ENCODE measurements at regions not wholly inside any gene's neighbourhood (a gene's known extent, or its start where the extent isn't known, plus 50 kb on each side); places are given as distances from the start of the nearest gene placed in this dataset.

DNA sequence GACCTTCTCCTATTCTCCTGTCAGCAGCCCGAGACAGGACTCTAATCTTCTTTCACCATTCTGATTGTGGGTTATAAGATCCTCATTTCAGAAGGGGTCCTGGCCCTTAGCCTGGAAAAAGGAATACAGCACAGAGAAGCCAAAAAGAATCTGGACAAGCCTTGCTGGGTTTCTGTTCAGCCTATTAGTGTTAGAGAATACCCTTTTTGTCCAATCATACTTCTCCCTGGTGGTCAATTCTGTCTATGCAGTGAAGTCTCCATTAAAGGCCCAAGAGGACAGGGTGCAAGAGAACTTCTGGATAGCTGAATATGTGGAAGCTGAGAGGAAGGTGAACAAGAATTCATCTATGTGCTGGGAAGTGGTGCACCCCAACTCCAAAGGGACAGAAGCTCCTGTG is 105.7 kb upstream of the AGA start:
- BruUV-seq (replicated peaks): no TSS peak
- WGBS (ENCODE audit: low lambda C conversion rate): 0% methylated on average over 1 of the region's 1 CpG
- no peaks in the 10 kb centered on the region for H3K4me1 ChIP-seq (ENCODE audit: insufficient read depth, low read length)
- H3K27me3 ChIP-seq (ENCODE audit: control insufficient read depth in 1 of 2, insufficient read depth in 2 of 2, low read length in 2 of 2): no peaks in the 10 kb centered on the region
- in situ Hi-C loops (cut with HindIII; ENCODE audit: extremely low pct_ligation_motif_present, low pct_unique_long_range_greater_than_20kb) (no loop called here), intact Hi-C loops (cut with micrococcal nuclease; ENCODE audit: unreplicated experiment) (no loop called here)
- H3K27ac ChIP-seq (ENCODE audit: extremely low read length, insufficient read depth, low read length): no peak overlapping the region
- no peak for ATAC-seq
- CTCF ChIA-PET (ENCODE audit: low intra/inter-chr PET ratio, low total read pairs): no interaction called here
- no peaks in the 10 kb centered on the region for H4K20me1 ChIP-seq (ENCODE audit: insufficient read depth, low read length)
- FAIRE-seq: no peak
- DNase-seq (ENCODE audit: low spot score): no peak
- H3K79me2 ChIP-seq (ENCODE audit: insufficient read depth, low read length): no peaks in the 10 kb centered on the region
- no peak overlapping the region for H3K9ac ChIP-seq (ENCODE audit: insufficient read depth, low read depth, low read length)
- no peaks in the 10 kb centered on the region for H3K36me3 ChIP-seq (replicated peaks in 1 of 2; ENCODE audit: control insufficient read depth in 1 of 2, insufficient read depth in 2 of 2, low read length in 2 of 2)
- no peak overlapping the region for H3K4me3 ChIP-seq (replicated peaks in 1 of 3; ENCODE audit: insufficient read depth in 1 of 3, low read depth in 2 of 3, low read length in 3 of 3)
- no peak overlapping the region for H3K4me2 ChIP-seq (ENCODE audit: low read depth, low read length)
- POLR2A ChIA-PET: no interaction called here
- no peaks in the 10 kb centered on the region for H3K9me3 ChIP-seq (ENCODE audit: low read length)
- TF ChIP-seq SAP130 (CRISPR knock-in tag; IDR thresholded peaks at IDR 0.05; ENCODE audit: low read depth): no peak
- TF ChIP-seq, protein P1, sequence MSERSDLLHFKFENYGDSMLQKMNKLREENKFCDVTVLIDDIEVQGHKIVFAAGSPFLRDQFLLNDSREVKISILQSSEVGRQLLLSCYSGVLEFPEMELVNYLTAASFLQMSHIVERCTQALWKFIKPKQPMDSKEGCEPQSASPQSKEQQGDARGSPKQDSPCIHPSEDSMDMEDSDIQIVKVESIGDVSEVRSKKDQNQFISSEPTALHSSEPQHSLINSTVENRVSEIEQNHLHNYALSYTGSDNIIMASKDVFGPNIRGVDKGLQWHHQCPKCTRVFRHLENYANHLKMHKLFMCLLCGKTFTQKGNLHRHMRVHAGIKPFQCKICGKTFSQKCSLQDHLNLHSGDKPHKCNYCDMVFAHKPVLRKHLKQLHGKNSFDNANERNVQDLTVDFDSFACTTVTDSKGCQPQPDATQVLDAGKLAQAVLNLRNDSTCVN (CRISPR knock-in tag; IDR thresholded peaks at IDR 0.05; ENCODE audit: borderline replicate concordance): no peak
- TF ChIP-seq CAMTA2 (CRISPR knock-in tag; IDR thresholded peaks at IDR 0.05; ENCODE audit: borderline replicate concordance): no peak
- TF ChIP-seq MIXL1 (CRISPR knock-in tag; IDR thresholded peaks at IDR 0.05): no peak
- TF ChIP-seq, protein P2, sequence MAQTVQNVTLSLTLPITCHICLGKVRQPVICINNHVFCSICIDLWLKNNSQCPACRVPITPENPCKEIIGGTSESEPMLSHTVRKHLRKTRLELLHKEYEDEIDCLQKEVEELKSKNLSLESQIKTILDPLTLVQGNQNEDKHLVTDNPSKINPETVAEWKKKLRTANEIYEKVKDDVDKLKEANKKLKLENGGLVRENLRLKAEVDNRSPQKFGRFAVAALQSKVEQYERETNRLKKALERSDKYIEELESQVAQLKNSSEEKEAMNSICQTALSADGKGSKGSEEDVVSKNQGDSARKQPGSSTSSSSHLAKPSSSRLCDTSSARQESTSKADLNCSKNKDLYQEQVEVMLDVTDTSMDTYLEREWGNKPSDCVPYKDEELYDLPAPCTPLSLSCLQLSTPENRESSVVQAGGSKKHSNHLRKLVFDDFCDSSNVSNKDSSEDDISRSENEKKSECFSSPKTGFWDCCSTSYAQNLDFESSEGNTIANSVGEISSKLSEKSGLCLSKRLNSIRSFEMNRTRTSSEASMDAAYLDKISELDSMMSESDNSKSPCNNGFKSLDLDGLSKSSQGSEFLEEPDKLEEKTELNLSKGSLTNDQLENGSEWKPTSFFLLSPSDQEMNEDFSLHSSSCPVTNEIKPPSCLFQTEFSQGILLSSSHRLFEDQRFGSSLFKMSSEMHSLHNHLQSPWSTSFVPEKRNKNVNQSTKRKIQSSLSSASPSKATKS (CRISPR knock-in tag; IDR thresholded peaks at IDR 0.05): no peak
- no peak for TF ChIP-seq ZMYM3 (CRISPR knock-in tag; IDR thresholded peaks at IDR 0.05)
- TF ChIP-seq, protein P3, sequence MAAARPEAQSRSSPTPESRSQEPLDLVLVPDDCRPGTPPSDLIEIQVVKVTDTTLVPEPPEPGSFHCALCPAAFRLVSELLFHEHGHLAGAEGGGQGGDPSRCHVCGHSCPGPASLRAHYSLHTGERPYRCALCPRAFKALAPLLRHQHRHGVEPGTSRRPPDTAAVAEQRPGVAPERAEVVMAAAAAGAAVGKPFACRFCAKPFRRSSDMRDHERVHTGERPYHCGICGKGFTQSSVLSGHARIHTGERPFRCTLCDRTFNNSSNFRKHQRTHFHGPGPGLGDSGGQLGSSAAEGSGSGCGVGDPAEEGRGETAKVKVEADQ (CRISPR knock-in tag; IDR thresholded peaks at IDR 0.05; ENCODE audit: borderline replicate concordance): no peak
- TF ChIP-seq, protein P4, sequence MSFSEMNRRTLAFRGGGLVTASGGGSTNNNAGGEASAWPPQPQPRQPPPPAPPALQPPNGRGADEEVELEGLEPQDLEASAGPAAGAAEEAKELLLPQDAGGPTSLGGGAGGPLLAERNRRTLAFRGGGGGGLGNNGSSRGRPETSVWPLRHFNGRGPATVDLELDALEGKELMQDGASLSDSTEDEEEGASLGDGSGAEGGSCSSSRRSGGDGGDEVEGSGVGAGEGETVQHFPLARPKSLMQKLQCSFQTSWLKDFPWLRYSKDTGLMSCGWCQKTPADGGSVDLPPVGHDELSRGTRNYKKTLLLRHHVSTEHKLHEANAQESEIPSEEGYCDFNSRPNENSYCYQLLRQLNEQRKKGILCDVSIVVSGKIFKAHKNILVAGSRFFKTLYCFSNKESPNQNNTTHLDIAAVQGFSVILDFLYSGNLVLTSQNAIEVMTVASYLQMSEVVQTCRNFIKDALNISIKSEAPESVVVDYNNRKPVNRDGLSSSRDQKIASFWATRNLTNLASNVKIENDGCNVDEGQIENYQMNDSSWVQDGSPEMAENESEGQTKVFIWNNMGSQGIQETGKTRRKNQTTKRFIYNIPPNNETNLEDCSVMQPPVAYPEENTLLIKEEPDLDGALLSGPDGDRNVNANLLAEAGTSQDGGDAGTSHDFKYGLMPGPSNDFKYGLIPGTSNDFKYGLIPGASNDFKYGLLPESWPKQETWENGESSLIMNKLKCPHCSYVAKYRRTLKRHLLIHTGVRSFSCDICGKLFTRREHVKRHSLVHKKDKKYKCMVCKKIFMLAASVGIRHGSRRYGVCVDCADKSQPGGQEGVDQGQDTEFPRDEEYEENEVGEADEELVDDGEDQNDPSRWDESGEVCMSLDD (CRISPR knock-in tag; IDR thresholded peaks at IDR 0.05; ENCODE audit: borderline replicate concordance): no peak
- TF ChIP-seq ZNF136 (CRISPR knock-in tag; IDR thresholded peaks at IDR 0.05; ENCODE audit: low read depth): no peak
- no peak for TF ChIP-seq SMAD1 (CRISPR knock-in tag; IDR thresholded peaks at IDR 0.05; ENCODE audit: borderline replicate concordance, low read depth)
- TF ChIP-seq NCOA5 (CRISPR knock-in tag; IDR thresholded peaks at IDR 0.05): no peak
- TF ChIP-seq SRY (CRISPR knock-in tag; IDR thresholded peaks at IDR 0.05): no peak
- no peak for TF ChIP-seq ZNF207 (IDR thresholded peaks at IDR 0.05; ENCODE audit: borderline replicate concordance)
- TF ChIP-seq, protein P5, sequence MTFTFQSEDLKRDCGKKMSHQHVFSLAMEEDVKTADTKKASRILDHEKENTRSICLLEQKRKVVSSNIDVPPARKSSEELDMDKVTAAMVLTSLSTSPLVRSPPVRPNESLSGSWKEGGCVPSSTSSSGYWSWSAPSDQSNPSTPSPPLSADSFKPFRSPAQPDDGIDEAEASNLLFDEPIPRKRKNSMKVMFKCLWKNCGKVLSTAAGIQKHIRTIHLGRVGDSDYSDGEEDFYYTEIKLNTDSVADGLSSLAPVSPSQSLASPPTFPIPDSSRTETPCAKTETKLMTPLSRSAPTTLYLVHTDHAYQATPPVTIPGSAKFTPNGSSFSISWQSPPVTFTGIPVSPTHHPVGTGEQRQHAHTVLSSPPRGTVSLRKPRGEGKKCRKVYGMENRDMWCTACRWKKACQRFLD (CRISPR knock-in tag; IDR thresholded peaks at IDR 0.05; ENCODE audit: borderline replicate concordance): no peak
- no peak for TF ChIP-seq ZNF251 (CRISPR knock-in tag; IDR thresholded peaks at IDR 0.05)
- H2AFZ ChIP-seq (ENCODE audit: low read length): no peak overlapping the region

All from HepG2 (cell line).